ENCODE measurements at regions not wholly inside any gene's neighbourhood (a gene's known extent, or its start where the extent isn't known, plus 50 kb on each side); places are given as distances from the start of the nearest gene placed in this dataset.

DNA sequence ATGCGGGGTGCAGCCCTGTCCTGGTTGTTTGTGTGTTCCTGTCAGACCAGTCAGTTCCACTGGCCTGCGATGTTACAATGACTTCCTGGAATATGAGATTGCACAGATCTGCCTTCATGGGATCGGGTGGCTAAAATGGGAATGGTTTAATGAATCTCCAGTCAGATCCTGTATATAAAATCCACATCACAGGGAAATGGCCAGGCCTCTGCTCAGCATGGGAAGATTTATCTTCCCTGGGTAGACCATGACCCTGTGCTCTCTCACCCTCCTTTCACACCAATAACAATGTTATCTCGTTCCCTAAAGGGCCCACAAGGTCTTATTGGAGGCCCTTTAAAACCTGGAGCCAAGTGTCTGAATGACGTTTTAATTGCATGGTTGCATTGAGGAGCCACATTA is 307.4 kb downstream of the RAB28 start:
- TF ChIP-seq, protein P1, sequence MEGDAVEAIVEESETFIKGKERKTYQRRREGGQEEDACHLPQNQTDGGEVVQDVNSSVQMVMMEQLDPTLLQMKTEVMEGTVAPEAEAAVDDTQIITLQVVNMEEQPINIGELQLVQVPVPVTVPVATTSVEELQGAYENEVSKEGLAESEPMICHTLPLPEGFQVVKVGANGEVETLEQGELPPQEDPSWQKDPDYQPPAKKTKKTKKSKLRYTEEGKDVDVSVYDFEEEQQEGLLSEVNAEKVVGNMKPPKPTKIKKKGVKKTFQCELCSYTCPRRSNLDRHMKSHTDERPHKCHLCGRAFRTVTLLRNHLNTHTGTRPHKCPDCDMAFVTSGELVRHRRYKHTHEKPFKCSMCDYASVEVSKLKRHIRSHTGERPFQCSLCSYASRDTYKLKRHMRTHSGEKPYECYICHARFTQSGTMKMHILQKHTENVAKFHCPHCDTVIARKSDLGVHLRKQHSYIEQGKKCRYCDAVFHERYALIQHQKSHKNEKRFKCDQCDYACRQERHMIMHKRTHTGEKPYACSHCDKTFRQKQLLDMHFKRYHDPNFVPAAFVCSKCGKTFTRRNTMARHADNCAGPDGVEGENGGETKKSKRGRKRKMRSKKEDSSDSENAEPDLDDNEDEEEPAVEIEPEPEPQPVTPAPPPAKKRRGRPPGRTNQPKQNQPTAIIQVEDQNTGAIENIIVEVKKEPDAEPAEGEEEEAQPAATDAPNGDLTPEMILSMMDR (IDR thresholded peaks at IDR 0.05), result no peak
- TF ChIP-seq EZH2 (IDR thresholded peaks at IDR 0.05; ENCODE audit: borderline replicate concordance, insufficient read depth, low read depth, low read length, poor library complexity, severe bottlenecking), result no peak

Measured in B cell (primary cell).